ENCODE measurements at regions not wholly inside any gene's neighbourhood (a gene's known extent, or its start where the extent isn't known, plus 50 kb on each side); places are given as distances from the start of the nearest gene placed in this dataset.
A peak's percentile ranks its signal among the peaks of the same experiment; 100 is the strongest.

DNA sequence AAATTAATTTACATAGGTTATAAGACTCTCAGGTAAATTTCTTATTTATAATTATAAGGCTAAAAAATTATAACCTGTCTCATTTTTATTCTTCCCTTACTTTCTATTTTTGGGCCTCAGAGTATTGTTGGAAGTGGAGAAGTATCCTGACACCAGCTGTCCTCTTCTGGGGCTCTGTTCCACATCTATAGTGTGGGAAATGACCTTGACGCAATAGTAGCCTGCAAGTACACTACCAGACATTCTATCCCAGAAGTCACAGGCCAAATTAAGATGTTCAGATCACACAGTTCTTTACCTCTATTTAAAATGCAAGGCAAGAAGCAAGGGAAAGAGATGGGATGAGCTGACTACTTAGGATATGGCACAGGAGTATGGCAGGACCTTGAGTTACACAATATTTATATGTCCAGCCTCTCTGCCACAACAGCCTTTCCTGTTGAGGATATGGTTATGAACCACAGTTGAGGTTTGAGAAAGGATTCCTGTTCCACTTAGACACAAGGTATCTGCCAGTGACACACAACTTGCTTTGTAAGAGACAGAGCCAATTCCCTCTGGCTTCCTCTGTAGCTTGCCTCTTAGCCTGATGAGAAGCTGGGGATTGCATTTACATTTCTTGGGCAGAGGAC, 158.0 kb upstream of the IL12A start:
- DNase-seq (ENCODE audit: low read depth): peak; percentile 68

GRCh38 chr3:159831466-159831865, 157.2 kb upstream of the IL12A start:
- no peak for DNase-seq (ENCODE audit: low read depth)

DNA sequence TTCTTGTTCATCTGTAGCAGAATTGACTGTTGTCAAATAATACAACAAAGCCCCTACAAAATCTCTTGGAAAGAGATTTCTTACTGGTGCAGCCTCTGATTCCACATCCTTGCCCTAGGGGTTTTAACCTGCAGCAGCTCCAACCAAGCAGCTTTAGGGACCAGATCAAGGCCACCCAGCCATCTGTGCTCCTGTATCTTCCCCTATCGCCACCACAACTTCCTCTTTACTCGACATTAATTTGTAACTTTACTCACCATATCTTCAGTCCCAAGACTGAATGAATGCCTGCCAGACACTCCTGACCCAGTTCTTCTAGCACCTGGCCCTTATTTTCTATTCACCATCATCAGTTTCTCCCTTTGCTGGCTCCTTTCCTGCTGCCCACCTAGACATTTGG, 156.6 kb upstream of the IL12A start:
- DNase-seq (ENCODE audit: low read depth): no peak

- no peak for DNase-seq (ENCODE audit: low read depth)
Observed at GRCh38 chr3:159835126-159835525, 153.5 kb upstream of the IL12A start.

DNA sequence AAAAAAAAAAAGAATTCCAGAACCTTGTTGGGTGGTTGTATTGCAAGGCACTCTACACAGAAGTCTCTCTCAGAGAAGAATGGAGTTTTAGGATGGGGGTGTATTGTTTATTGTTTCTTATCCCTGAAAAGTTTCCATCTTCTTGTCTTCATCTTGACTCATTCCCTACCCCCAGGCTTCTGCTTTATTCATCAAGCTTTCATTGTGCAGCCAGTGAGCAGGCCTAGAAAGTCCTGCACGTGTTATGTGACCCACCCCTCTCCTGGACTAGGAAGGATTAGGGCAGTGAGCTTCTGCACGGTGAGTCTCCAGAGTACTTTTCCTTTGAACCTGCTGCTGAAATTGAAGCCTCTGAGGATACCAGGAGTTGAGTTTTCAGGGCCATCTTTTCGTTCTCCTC, 150.9 kb upstream of the IL12A start:
- DNase-seq (ENCODE audit: low read depth): no peak

- DNase-seq (ENCODE audit: low read depth): no peak
Observed at GRCh38 chr3:159838938-159839337, 149.7 kb upstream of the IL12A start.

DNA sequence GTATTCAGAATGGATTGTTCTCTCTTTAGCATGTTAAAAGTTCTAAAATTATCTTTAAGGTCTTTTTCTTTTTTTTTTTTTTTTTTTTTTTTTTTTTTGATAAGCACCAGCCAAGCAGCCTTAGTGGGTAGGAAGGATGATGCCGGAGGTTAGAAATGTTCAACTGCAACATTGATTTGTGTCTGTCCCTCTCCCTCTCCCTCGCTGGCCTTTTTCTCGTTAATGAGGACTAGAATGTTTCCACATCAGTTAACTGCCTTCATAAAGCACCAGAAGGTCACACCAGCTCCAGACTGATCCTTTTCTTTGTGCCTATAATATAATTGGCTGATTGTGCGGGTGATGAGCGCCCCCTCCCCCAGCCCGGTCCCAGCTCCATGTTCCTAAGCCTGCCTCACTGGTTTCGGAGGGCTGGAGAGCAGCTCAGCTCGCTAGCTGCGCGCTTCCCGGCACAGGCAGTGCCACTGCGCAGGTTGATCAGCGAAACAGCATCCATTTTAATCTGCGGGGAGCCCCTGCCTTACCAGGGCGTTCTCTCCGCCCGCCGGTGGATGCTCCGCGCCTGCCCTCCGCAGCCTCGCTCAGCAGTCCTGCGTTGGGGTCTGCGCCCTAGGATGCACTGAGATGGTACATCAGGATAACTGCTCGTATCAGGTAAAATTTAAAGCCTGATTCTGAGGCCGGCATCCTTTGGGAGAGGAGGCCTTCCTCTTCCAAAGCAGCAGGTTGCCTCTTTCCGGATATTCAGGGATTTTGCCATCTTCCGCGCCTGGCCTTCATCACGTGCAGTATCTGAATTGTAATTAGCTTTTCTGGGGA, 148.9 kb upstream of the IL12A start, which contains the start of gene SCHIP1:
Gene SCHIP1 (plus strand): TSS at position 301 of the 819 bp plus-strand sequence.
- no peak for DNase-seq (ENCODE audit: low read depth)

- no peak for DNase-seq (ENCODE audit: low read depth)
Observed at GRCh38 chr3:159840703-159841299, 147.8 kb upstream of the IL12A start.

GRCh38 chr3:159841766-159842165, 146.9 kb upstream of the IL12A start:
- no peak for DNase-seq (ENCODE audit: low read depth)

GRCh38 chr3:159843840-159844730, 144.6 kb upstream of the IL12A start:
- no peak for DNase-seq (ENCODE audit: low read depth)

- DNase-seq (ENCODE audit: low read depth): no peak
Observed at GRCh38 chr3:159844801-159845261, 143.8 kb upstream of the IL12A start.

- no peak for DNase-seq (ENCODE audit: low read depth)
Observed at GRCh38 chr3:159845737-159846136, 142.9 kb upstream of the IL12A start.

- no peak for DNase-seq (ENCODE audit: low read depth)
Observed at GRCh38 chr3:159846255-159846654, 142.4 kb upstream of the IL12A start.

DNA sequence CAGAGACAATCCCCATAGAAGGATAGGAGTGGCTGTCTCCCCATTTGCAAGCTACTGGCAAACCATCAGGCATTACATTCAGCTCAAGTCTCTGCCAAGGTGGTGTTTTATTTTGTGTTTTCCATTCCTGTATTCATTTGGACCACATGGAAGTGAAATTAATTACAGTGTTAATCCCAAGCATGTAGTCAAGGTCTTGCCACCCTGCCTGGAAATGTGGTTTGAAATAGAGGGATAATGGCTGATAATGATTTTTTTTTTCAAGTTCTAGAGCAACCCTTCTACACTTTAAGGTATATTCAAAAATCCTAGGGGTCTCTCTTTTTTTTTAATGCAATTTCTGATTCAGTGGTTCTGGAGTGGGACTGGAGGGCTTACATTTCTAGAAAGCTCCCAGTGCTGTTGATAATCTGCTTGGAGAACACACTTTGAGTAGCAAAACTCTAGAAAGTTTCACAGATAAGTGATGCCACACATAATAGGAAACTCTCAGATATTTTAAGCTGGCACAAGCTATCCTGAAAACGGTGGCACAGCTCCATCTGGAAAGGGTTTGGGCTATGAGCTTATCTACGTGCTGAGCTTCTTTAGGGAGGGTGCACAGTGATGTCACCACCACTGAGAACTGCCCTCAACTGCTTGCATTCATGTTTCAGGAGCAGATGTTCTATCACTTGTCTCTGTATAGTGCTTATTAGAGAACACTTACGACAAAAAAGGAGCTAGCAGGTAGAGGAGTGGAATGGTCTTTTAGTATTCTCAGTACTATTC, 140.1 kb upstream of the IL12A start:
- no peak for DNase-seq (ENCODE audit: low read depth)

- DNase-seq (ENCODE audit: low read depth): no peak
Observed at GRCh38 chr3:159850481-159850880, 138.2 kb upstream of the IL12A start.

DNA sequence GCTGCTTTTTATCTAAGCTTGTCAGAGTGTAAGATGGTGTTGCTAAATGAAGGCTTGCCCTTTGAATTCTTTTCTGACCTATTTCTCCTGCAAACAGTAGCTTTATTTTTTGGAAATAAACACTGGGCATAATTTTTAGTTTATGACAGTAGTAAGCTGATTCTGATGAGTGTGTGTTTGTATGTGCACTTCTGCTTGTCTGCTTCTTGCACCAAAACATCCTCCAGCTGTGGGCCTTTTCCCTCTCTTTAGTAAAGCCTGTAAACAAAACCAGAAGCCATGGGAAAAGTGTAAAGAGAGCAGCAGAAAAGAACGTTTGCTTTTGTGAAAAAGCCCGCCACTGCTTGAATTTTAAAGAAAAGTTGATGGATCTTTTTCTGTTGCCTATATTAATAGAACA, 136.4 kb upstream of the IL12A start:
- DNase-seq (ENCODE audit: low read depth): no peak

DNA sequence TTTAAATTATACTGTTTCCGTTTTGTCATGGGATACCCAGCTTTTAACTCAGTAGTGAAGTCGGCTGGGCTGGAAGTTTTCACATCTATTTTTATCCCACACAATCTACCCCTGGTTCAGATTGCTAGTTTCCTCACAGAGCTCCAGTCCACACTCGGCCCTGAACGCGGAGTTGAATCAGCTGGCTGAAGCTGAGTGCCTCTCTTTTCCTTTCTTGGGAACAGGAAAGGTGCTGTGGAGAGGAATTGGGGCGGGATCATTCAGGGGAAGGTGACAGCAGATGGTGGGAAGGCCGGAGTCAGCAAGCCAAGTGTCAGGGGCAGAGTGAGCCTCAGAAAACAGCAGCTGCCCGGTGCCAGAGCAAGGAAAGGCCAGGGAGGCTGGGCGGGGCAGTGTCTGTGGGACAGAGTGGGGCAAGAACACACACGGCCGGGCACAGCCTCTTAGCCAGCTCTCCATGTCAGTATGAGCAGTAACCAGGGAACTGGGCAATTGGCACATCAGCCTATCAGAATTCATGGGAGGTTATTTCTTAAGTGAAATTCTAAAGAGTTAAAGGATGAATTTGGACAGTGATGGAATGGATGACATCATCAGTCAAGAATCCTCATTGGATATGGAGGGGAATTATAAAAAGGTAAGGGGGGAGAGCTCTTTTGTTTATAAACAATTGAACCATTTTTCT, 135.7 kb upstream of the IL12A start:
- peak; percentile 94 for DNase-seq (ENCODE audit: low read depth)

- DNase-seq (ENCODE audit: low read depth): no peak
Observed at GRCh38 chr3:159853506-159853864, 135.2 kb upstream of the IL12A start.

GRCh38 chr3:159854500-159855124, 134.0 kb upstream of the IL12A start:
- DNase-seq (ENCODE audit: low read depth): peak; percentile 86

All from myocyte (in vitro differentiated cells).